ENCODE measurements at regions not wholly inside any gene's neighbourhood (a gene's known extent, or its start where the extent isn't known, plus 50 kb on each side); places are given as distances from the start of the nearest gene placed in this dataset.

GRCh38 chr2:8371653-8372052, 310.2 kb upstream of the ID2 start:
- H3K36me3 Mint-ChIP-seq (ENCODE audit: unreplicated experiment) = no peaks in the 10 kb centered on the region
- H3K27ac Mint-ChIP-seq (ENCODE audit: unreplicated experiment) = no peak overlapping the region
- peaks cover 7% of the 10 kb centered on the region for H3K9me3 Mint-ChIP-seq (ENCODE audit: unreplicated experiment)
- no peaks in the 10 kb centered on the region for H3K27me3 Mint-ChIP-seq (ENCODE audit: unreplicated experiment)
- TF ChIP-seq, protein P1, sequence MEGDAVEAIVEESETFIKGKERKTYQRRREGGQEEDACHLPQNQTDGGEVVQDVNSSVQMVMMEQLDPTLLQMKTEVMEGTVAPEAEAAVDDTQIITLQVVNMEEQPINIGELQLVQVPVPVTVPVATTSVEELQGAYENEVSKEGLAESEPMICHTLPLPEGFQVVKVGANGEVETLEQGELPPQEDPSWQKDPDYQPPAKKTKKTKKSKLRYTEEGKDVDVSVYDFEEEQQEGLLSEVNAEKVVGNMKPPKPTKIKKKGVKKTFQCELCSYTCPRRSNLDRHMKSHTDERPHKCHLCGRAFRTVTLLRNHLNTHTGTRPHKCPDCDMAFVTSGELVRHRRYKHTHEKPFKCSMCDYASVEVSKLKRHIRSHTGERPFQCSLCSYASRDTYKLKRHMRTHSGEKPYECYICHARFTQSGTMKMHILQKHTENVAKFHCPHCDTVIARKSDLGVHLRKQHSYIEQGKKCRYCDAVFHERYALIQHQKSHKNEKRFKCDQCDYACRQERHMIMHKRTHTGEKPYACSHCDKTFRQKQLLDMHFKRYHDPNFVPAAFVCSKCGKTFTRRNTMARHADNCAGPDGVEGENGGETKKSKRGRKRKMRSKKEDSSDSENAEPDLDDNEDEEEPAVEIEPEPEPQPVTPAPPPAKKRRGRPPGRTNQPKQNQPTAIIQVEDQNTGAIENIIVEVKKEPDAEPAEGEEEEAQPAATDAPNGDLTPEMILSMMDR (IDR thresholded peaks at IDR 0.05; ENCODE audit: partially characterized antibody, unreplicated experiment) = no peak
- no peak overlapping the region for H3K4me3 Mint-ChIP-seq (ENCODE audit: unreplicated experiment)
- H3K4me1 Mint-ChIP-seq (ENCODE audit: low read depth, unreplicated experiment) = no peaks in the 10 kb centered on the region
- DNase-seq = no peak

DNA sequence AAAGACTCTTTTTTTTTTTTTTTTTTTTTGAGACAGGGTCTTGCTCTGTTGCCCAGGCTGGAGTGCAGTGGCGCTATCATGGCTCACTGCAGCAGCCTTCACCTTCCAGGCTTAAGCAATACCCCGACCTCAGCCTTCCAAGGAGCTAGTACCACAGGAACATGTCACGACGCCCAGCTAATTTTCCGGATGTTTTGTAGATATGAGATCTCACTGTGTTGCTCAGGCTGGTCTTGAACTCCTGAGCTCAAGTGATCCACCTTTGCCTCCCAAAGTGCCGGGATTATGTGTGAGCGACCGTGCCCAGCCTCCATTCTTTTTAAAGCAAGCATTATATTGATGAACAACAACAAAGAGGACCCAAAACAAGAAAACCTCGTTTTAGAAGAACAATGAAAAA, 307.1 kb upstream of the ID2 start:
- DNase-seq = no peak
- Mint-ChIP-seq H3K4me1 (ENCODE audit: low read depth, unreplicated experiment) (no peaks in the 10 kb centered on the region), H3K27me3 (ENCODE audit: unreplicated experiment) (no peaks in the 10 kb centered on the region), H3K9me3 (ENCODE audit: unreplicated experiment) (peaks cover 5% of the 10 kb centered on the region), H3K4me3 (ENCODE audit: unreplicated experiment) (no peak overlapping the region), H3K27ac (ENCODE audit: unreplicated experiment) (no peak overlapping the region), H3K36me3 (ENCODE audit: unreplicated experiment) (no peaks in the 10 kb centered on the region)
- TF ChIP-seq, protein P1 (IDR thresholded peaks at IDR 0.05; ENCODE audit: partially characterized antibody, unreplicated experiment) = no peak

GRCh38 chr2:8376603-8377410, 305.0 kb upstream of the ID2 start:
- TF ChIP-seq, protein P1 (IDR thresholded peaks at IDR 0.05; ENCODE audit: partially characterized antibody, unreplicated experiment) = no peak
- no peak overlapping the region for H3K27ac Mint-ChIP-seq (ENCODE audit: unreplicated experiment)

DNA sequence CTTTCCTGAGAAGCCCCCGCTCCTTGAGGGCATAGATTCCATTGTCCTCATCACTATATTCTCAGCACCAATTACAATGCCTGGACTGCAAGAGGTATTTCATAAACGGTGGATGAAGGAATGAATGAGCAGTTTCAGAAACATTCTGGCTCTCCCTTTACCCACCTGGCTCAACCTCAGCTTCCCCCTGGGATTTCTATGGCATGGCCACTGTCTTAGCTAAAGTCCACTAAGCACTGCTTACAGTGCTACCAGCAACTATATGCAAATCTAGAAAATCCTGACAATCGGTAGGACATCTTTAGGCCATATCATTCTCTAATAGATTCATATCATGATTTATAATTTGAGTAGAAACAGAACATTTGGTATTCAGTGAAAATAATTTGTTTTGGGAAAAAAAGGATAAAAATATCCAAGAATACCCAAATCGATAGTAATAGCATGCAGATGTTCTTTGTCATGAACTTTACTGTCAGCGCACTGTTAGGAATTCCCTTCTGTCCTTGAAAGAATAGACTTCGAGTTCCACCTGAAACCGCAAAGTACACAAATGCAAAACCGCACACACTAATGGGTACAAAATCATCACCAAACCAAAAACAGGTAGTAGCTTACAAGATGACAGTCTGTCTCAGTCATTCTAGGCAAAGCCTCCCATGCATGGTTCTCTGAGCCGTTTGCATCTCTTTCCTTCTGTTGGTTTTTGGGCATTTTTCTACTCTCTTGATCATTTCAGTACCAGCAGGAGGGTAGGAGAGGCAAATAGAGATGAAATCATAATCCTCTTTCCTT, 303.6 kb upstream of the ID2 start:
- DNase-seq = no peak
- Mint-ChIP-seq H3K27ac (ENCODE audit: unreplicated experiment) (no peak overlapping the region), H3K4me3 (ENCODE audit: unreplicated experiment) (no peak overlapping the region), H3K9me3 (ENCODE audit: unreplicated experiment) (peaks cover 3% of the 10 kb centered on the region), H3K4me1 (ENCODE audit: low read depth, unreplicated experiment) (peaks cover 3% of the 10 kb centered on the region), H3K36me3 (ENCODE audit: unreplicated experiment) (no peaks in the 10 kb centered on the region), H3K27me3 (ENCODE audit: unreplicated experiment) (no peaks in the 10 kb centered on the region)
- TF ChIP-seq, protein P1 (IDR thresholded peaks at IDR 0.05; ENCODE audit: partially characterized antibody, unreplicated experiment) = no peak

More at GRCh38 chr2:8376603-8377410, 305.0 kb upstream of the ID2 start:
- no peak for DNase-seq
- H3K4me3 Mint-ChIP-seq (ENCODE audit: unreplicated experiment) = no peak overlapping the region
- peaks cover 3% of the 10 kb centered on the region for H3K4me1 Mint-ChIP-seq (ENCODE audit: low read depth, unreplicated experiment)
- H3K9me3 Mint-ChIP-seq (ENCODE audit: unreplicated experiment) = peaks cover 3% of the 10 kb centered on the region
- no peaks in the 10 kb centered on the region for H3K36me3 Mint-ChIP-seq (ENCODE audit: unreplicated experiment)
- H3K27me3 Mint-ChIP-seq (ENCODE audit: unreplicated experiment) = no peaks in the 10 kb centered on the region

DNA sequence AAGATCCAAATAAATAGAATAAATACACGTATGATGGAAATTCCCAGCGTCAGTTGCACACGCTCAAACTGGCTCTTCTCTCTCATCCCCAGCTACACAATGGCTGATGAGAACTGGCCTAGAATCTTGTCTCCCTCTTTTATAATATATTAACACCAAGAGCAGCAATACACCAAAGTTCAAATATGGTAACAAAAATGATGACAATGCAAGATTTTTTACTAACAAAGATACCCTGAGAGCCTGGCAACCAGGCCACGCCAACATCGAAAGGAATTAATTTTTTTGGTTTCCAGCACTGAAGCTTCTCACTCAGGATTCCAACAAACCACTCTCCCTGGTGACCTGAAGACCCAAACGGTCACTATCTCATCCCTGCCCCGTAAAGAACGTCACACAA, 302.7 kb upstream of the ID2 start:
- Mint-ChIP-seq H3K27ac (ENCODE audit: unreplicated experiment) (no peak overlapping the region), H3K36me3 (ENCODE audit: unreplicated experiment) (no peaks in the 10 kb centered on the region), H3K4me3 (ENCODE audit: unreplicated experiment) (no peak overlapping the region), H3K27me3 (ENCODE audit: unreplicated experiment) (no peaks in the 10 kb centered on the region), H3K9me3 (ENCODE audit: unreplicated experiment) (no peaks in the 10 kb centered on the region), H3K4me1 (ENCODE audit: low read depth, unreplicated experiment) (peaks cover 3% of the 10 kb centered on the region)
- TF ChIP-seq, protein P1 (IDR thresholded peaks at IDR 0.05; ENCODE audit: partially characterized antibody, unreplicated experiment) = no peak
- no peak for DNase-seq
